Stimulated activated CD8-positive, alpha-beta memory T cell treated with anti-CD3 and anti-CD28 coated beads, Interleukin-12 subunit alpha, Interleukin-12 subunit beta, amount 100 ng/mL, for 1 hour (primary cell): ENCODE measurements at regions not wholly inside any gene's neighbourhood (a gene's known extent, or its start where the extent isn't known, plus 50 kb on each side); places are given as distances from the start of the nearest gene placed in this dataset.

Source experiments
- DNase-seq: peaks from one replicate; pipeline ENCODE4 v3.0.0-alpha.2; 2020; ENCODE audit warnings: low read depth

- no peak for DNase-seq
Measured at GRCh38 chr4:11748164-11748872, 319.6 kb upstream of the HS3ST1 start.

GRCh38 chr4:11746734-11747133 is 318.0 kb upstream of the HS3ST1 start:
- DNase-seq: no peak

- DNase-seq: no peak
Measured at GRCh38 chr4:11743976-11744375, 315.3 kb upstream of the HS3ST1 start.

GRCh38 chr4:11743236-11743635 is 314.5 kb upstream of the HS3ST1 start:
- no peak for DNase-seq

GRCh38 chr4:11741190-11741652 is 312.5 kb upstream of the HS3ST1 start:
- no peak for DNase-seq

- no peak for DNase-seq
Measured at GRCh38 chr4:11739992-11740391, 311.3 kb upstream of the HS3ST1 start.

- no peak for DNase-seq
Measured at GRCh38 chr4:11736978-11737377, 308.3 kb upstream of the HS3ST1 start.

- no peak for DNase-seq
Measured at GRCh38 chr4:11735651-11736050, 307.0 kb upstream of the HS3ST1 start.

- DNase-seq: no peak
Measured at GRCh38 chr4:11732155-11732554, 303.5 kb upstream of the HS3ST1 start.

GRCh38 chr4:11730545-11730944 is 301.9 kb upstream of the HS3ST1 start:
- DNase-seq: no peak

- DNase-seq: no peak
Measured at GRCh38 chr4:11729548-11729947, 300.9 kb upstream of the HS3ST1 start.

- no peak for DNase-seq
Measured at GRCh38 chr4:11727903-11728564, 299.3 kb upstream of the HS3ST1 start.

- no peak for DNase-seq
Measured at GRCh38 chr4:11724731-11725130, 296.0 kb upstream of the HS3ST1 start.

- DNase-seq: no peak
Measured at GRCh38 chr4:11722223-11722622, 293.5 kb upstream of the HS3ST1 start.

GRCh38 chr4:11720292-11720691 is 291.6 kb upstream of the HS3ST1 start:
- DNase-seq: no peak

GRCh38 chr4:11719879-11720278 is 291.2 kb upstream of the HS3ST1 start:
- no peak for DNase-seq

GRCh38 chr4:11715753-11716521 is 287.2 kb upstream of the HS3ST1 start:
- DNase-seq: no peak

GRCh38 chr4:11710453-11711093 is 281.9 kb upstream of the HS3ST1 start:
- no peak for DNase-seq

GRCh38 chr4:11704186-11704830 is 275.6 kb upstream of the HS3ST1 start:
- no peak for DNase-seq

GRCh38 chr4:11702886-11703557 is 274.3 kb upstream of the HS3ST1 start:
- no peak for DNase-seq

GRCh38 chr4:11701966-11702725 is 273.5 kb upstream of the HS3ST1 start:
- DNase-seq: no peak
